22Rv1 (cell line): ENCODE measurements at regions not wholly inside any gene's neighbourhood (a gene's known extent, or its start where the extent isn't known, plus 50 kb on each side); places are given as distances from the start of the nearest gene placed in this dataset.

Experiments
- H3K27ac ChIP-seq: fragments of 450-650 bp; 2 replicates; pipeline ENCODE4 v1.5.1; 2017
- ZFX ChIP-seq: fragments of 450-650 bp; IDR thresholded peaks from 2 replicates; pipeline ENCODE4 v1.6.1; 2017; ENCODE audit warnings: antibody characterized with exemption, borderline replicate concordance
- TF ChIP-seq, protein P1 (sequence below): fragments of 450-650 bp; IDR thresholded peaks from 2 replicates; pipeline ENCODE4 v1.5.1; 2017; ENCODE audit warnings: mild to moderate bottlenecking

DNA sequence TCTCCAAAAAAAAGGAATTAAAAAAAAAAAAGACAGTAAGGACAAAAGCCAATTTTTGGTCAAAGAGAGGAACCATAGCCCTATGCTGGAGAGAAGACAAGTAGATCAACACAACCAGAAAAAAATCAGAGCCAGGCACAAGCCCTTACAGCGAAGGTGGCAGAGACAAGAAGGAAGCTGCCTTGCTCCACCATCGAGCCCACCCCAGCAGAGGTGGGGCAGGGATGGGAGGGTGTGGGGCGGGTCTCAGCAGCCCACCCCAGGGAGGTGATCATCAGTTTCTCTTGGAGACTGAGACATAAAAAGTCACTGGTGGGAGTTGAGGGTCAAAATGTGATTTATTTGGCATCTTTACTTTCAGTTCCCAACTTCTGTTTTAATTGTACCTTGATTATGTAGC, 332.4 kb downstream of the FOXO1 start:
- TF ChIP-seq, protein P1, sequence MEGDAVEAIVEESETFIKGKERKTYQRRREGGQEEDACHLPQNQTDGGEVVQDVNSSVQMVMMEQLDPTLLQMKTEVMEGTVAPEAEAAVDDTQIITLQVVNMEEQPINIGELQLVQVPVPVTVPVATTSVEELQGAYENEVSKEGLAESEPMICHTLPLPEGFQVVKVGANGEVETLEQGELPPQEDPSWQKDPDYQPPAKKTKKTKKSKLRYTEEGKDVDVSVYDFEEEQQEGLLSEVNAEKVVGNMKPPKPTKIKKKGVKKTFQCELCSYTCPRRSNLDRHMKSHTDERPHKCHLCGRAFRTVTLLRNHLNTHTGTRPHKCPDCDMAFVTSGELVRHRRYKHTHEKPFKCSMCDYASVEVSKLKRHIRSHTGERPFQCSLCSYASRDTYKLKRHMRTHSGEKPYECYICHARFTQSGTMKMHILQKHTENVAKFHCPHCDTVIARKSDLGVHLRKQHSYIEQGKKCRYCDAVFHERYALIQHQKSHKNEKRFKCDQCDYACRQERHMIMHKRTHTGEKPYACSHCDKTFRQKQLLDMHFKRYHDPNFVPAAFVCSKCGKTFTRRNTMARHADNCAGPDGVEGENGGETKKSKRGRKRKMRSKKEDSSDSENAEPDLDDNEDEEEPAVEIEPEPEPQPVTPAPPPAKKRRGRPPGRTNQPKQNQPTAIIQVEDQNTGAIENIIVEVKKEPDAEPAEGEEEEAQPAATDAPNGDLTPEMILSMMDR = no peak
- no peak for TF ChIP-seq ZFX
- H3K27ac ChIP-seq = no peak overlapping the region

DNA sequence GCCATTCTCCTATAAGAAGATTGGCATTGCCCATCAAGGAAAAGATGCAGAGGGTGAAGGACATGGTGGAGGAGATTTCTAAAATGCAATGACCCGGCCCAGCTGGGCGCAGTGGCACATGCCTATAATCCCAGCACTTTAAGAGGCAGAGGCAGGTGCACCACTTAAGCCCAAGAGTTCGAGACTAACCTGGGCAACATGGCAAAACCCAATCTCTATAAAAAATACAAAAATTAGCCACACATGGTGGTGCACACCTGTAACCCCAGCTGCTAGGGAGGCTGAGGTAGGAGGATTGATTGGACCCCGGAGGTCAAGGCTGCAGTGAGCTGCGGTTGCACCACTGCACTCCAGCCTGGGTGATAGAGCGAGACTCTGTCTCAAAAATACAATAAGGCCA, 331.8 kb downstream of the FOXO1 start:
- no peak overlapping the region; the same call in 1 of the 2 replicates for H3K27ac ChIP-seq
- TF ChIP-seq, protein P1 = no peak
- no peak for TF ChIP-seq ZFX

DNA sequence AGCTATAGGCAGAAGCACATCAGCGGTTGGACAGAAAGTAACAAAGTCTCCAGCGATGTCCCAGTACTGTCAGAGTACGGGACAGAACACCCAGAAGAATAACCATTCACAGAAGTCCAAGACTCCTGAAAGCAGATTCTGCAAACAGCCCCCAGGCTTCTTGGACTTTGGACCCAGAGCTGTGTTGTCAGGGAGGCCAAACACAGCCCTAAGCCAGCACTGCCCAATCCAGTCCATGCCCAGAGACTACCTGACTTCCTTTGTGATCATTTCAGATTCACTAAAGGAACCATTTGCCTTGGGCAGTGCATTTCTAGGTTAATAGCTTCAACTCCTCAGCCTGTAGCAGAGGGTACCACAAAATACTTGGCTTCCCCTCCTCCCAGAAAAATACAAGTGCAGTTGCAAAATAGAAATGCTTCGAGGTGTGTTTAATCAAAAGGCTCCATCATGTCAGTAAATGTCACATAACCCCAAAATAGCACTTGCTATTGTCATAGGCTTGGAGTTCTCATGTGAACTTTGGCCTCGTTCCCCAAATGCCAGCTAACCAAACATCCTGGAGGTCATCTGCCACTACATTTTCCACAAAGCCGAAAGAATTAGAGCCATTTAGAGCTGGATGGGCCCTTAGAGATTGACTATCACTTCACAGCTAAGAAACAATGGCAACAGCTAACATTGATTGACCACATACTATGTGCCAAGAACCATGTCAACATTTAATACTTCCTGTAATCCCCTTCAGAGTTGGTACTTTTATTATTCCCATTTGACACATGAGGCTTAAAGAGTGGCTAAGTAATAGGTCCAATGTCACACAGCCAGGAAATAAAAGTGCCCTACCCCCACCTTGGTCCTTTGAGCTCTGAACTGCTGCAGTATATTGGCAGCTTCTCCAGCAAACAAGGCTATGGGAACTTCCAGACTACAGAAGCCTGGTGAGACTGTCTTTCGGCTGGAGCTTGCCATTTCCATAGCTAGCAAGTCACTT, 329.9 kb downstream of the FOXO1 start:
- peak overlapping the region; percentile 95 for H3K27ac ChIP-seq
- TF ChIP-seq, protein P1 = no peak
- no peak for TF ChIP-seq ZFX

DNA sequence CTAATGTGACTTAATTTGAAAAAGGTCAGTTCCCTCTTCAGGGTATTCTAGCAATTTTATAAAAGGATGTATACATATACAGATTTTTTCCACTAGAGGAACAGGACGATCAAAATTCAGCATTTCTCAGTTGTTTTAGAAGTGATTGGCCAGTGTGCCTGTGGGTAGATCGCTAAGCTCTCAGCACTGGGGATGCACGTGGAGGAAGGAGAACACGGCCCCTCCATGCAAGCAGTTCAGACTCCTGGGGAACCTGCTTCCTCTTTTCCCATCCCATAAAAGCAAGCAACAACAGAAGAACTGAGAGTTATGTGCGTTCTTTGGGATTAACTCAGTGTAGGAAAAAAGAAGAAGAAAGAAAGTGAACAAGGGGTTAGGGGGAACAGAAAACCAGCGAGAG, 328.8 kb downstream of the FOXO1 start:
- peak overlapping the region; percentile 95 for H3K27ac ChIP-seq
- TF ChIP-seq ZFX = no peak
- TF ChIP-seq, protein P1 = no peak

DNA sequence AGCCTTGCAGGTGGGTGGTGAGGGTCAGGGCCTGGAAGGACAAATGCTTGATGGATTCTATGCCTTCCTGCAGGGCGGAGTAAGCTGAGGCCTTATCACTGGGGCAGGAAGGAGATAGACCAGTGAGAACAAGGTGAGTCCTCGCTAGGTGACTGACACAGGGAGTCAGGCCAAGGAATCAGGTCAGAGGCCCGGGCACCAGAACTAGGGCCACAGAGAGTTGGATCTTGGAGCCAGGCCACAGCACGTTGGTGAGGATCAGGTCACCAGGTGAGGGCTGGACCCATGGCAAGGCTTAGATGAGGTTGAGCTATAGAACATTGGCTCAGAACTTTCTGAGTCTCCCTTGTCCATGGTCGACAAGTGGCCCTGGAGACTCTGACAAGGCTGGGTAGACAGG, 328.2 kb downstream of the FOXO1 start:
- H3K27ac ChIP-seq = no peak overlapping the region
- TF ChIP-seq ZFX = no peak
- TF ChIP-seq, protein P1 = no peak

DNA sequence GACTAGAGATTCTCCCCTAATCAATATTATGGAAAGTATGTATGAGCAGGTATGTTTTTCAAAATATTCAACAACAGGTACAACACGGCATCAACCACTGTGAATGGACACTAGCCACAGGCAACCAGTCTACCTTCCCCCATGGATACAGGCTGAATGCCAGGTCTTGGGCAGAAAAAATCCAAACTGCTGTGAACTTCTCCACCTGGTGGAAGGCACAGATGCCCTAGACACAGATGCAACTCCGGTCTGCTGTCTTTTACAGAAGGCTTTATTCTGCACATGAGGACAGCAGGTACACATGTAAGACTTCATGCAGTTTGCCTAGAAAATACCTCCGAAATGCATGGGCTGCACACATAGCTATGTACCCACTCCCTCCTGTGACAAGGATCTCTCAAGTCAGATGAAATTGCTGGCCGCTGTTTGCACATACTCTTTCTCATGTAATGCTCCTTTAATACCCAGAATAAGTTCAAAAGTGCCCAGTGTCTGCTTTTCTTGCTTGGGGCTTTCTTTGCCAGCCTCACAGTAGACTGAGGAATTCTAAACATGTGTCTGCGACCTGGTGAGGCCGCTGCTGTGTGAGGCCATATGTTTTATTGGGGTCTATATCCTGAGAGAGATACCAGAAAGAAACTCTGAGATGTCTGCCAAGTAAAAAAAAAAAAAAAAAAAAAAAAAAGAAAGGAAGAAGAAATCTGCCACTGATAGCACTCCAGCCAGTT, 325.9 kb downstream of the FOXO1 start:
- no peak overlapping the region for H3K27ac ChIP-seq
- no peak for TF ChIP-seq ZFX
- TF ChIP-seq, protein P1 = 0 out of 2 replicates have a peak, but pooled peaks have one; percentile 18

DNA sequence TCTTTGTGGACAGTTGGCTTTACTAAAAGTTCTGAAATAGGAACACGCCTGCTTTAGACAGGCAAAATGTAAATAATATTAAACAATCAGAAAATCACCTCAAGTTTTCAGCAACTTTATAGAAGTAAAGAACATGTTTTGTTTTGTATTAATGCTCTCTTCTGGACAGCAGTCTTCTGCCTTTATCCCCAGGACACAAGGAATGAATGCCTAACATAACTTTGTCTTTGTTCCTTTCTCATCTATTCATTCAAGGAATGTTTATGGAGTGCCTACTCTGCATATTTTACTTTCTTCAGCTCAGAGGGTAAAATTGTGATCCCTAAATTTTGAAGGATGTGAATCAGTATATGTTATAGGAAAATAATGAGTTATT, 325.4 kb downstream of the FOXO1 start:
- TF ChIP-seq, protein P1 = no peak
- TF ChIP-seq ZFX = no peak
- no peak overlapping the region for H3K27ac ChIP-seq
